SK-N-SH (cell line): ENCODE measurements at regions not wholly inside any gene's neighbourhood (a gene's known extent, or its start where the extent isn't known, plus 50 kb on each side); places are given as distances from the start of the nearest gene placed in this dataset.

Source experiments
- EP300 ChIP-seq, 2 experiments: IDR thresholded peaks; 2 replicates each; pipeline versions ENCODE4 v1.4.0 to v1.6.1; 2012; ENCODE audit warnings: borderline replicate concordance in 1 of 2, low read depth in 1 of 2, low read length in 1 of 2
- EZH2phosphoT487 ChIP-seq: fragments of 200-600 bp; sonication (generic); IDR thresholded peaks from 2 replicates; pipeline ENCODE4 v1.6.1; 2017; ENCODE audit warnings: low read depth, mixed run types, mild to moderate bottlenecking, antibody characterized with exemption, moderate library complexity, borderline replicate concordance
- FOSL2 ChIP-seq: IDR thresholded peaks from 2 replicates; pipeline ENCODE4 v1.4.0; 2012; ENCODE audit warnings: low read depth, mild to moderate bottlenecking, moderate library complexity, borderline replicate concordance
- FOXJ3 ChIP-seq: sonication (generic); formaldehyde crosslinking; IDR thresholded peaks from 2 replicates; pipeline ENCODE4 v1.5.1; 2020; ENCODE audit warnings: mild to moderate bottlenecking, missing genetic modification reagents
- GABPA ChIP-seq: IDR thresholded peaks from 2 replicates; pipeline ENCODE4 v1.4.0; 2012; ENCODE audit warnings: low read depth, mild to moderate bottlenecking
- MXI1 ChIP-seq: IDR thresholded peaks from 2 replicates; pipeline ENCODE4 v1.6.1; 2012; ENCODE audit warnings: mild to moderate bottlenecking, low read depth, low read length, improper control_type of control experiment
- PBX3 ChIP-seq: IDR thresholded peaks from 2 replicates; pipeline ENCODE4; 2012
- RAD21 ChIP-seq: IDR thresholded peaks from 2 replicates; pipeline ENCODE4 v1.6.1; 2012; ENCODE audit warnings: mild to moderate bottlenecking, low read length
- RFX5 ChIP-seq: IDR thresholded peaks from 2 replicates; pipeline ENCODE4 v1.6.1; 2012; ENCODE audit warnings: mild to moderate bottlenecking, improper control_type of control experiment, low read length
- RXRA ChIP-seq: IDR thresholded peaks from 2 replicates; pipeline ENCODE4 v1.4.0; 2012; ENCODE audit warnings: low read depth, mild to moderate bottlenecking, borderline replicate concordance
- YY1 ChIP-seq: IDR thresholded peaks from 2 replicates; pipeline ENCODE4 v1.4.0; 2012; ENCODE audit warnings: low read depth, mild to moderate bottlenecking
- TF ChIP-seq, protein P1 (sequence below): fragments of 200-600 bp; sonication (generic); IDR thresholded peaks from 2 replicates; pipeline ENCODE4 v1.6.1; 2017; ENCODE audit warnings: antibody characterized with exemption, mild to moderate bottlenecking, moderate library complexity
- TF ChIP-seq, protein P2 (sequence below): IDR thresholded peaks from 2 replicates; pipeline ENCODE4 v1.4.0; 2012; ENCODE audit warnings: low read depth, borderline replicate concordance

DNA sequence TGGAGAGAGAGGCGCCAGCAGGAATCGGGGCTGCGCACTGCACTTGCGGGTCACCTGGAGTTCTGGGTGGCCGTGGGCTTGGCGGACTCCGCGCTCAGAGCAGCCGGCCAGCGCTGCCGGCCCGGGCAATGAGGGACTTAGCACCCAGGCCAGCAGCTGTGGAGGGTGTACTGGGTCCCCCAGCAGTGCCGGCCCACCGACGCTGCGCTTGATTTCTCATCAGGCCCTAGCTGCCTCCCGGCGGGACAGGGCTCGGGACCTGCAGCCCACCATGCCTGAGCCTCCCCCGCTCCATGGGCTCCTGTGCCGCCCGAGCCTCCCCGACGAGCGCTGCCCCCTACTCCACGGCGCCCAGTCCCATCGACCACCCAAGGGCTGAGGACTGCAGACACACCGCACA is 325.6 kb downstream of the ACTL7B start:
- TF ChIP-seq EP300 (IDR thresholded peaks at IDR 0.05; ENCODE audit: borderline replicate concordance in 1 of 2, low read depth in 1 of 2, low read length in 1 of 2) (no peak), MXI1 (no peak), EZH2phosphoT487 (no peak), GABPA (no peak), FOXJ3 (CRISPR knock-in tag) (no peak), YY1 (no peak), RXRA (no peak), PBX3 (no peak), RFX5 (no peak), RAD21 (no peak), FOSL2 (no peak)
- TF ChIP-seq, protein P1, sequence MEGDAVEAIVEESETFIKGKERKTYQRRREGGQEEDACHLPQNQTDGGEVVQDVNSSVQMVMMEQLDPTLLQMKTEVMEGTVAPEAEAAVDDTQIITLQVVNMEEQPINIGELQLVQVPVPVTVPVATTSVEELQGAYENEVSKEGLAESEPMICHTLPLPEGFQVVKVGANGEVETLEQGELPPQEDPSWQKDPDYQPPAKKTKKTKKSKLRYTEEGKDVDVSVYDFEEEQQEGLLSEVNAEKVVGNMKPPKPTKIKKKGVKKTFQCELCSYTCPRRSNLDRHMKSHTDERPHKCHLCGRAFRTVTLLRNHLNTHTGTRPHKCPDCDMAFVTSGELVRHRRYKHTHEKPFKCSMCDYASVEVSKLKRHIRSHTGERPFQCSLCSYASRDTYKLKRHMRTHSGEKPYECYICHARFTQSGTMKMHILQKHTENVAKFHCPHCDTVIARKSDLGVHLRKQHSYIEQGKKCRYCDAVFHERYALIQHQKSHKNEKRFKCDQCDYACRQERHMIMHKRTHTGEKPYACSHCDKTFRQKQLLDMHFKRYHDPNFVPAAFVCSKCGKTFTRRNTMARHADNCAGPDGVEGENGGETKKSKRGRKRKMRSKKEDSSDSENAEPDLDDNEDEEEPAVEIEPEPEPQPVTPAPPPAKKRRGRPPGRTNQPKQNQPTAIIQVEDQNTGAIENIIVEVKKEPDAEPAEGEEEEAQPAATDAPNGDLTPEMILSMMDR = no peak
- TF ChIP-seq, protein P2, sequence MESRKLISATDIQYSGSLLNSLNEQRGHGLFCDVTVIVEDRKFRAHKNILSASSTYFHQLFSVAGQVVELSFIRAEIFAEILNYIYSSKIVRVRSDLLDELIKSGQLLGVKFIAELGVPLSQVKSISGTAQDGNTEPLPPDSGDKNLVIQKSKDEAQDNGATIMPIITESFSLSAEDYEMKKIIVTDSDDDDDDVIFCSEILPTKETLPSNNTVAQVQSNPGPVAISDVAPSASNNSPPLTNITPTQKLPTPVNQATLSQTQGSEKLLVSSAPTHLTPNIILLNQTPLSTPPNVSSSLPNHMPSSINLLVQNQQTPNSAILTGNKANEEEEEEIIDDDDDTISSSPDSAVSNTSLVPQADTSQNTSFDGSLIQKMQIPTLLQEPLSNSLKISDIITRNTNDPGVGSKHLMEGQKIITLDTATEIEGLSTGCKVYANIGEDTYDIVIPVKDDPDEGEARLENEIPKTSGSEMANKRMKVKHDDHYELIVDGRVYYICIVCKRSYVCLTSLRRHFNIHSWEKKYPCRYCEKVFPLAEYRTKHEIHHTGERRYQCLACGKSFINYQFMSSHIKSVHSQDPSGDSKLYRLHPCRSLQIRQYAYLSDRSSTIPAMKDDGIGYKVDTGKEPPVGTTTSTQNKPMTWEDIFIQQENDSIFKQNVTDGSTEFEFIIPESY = no peak
